OCI-LY7 (cell line): ENCODE measurements at regions not wholly inside any gene's neighbourhood (a gene's known extent, or its start where the extent isn't known, plus 50 kb on each side); places are given as distances from the start of the nearest gene placed in this dataset.

ENCODE experiments used
- EZH2phosphoT487 ChIP-seq: fragments of 200-600 bp; sonication (generic); IDR thresholded peaks from 2 replicates; pipeline ENCODE4 v1.6.1; 2018; ENCODE audit warnings: low read depth, borderline replicate concordance, mild to moderate bottlenecking, mixed run types, antibody characterized with exemption, low read length, moderate library complexity, mixed read lengths
- TF ChIP-seq, protein P1 (sequence below): fragments of 200-600 bp; sonication (generic); conservative IDR thresholded peaks from 2 replicates; pipeline ENCODE4 v1.5.1; 2014; ENCODE audit warnings: mild to moderate bottlenecking, antibody characterized with exemption, low read length, moderate library complexity, mixed read lengths

DNA sequence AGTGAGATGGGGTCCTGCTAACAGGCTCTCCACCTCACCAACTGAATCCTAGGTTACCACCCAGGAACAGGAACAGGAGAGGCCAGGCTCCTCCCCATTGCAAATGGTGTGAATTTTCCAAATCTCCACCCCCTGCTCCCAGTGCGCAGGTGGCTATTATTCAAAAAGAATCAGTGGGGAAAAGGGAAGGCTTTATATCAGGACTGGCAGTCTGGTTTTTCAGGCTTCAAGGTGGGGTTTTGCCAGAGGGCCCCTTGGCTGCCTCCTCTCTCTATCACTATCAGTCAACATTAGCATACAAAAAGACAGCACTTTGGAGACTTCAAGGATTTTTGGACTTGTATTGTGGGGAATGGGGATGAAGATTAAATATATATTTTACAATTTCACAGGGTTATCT is 1817.6 kb upstream of the C9orf72 start:
- TF ChIP-seq, protein P1, sequence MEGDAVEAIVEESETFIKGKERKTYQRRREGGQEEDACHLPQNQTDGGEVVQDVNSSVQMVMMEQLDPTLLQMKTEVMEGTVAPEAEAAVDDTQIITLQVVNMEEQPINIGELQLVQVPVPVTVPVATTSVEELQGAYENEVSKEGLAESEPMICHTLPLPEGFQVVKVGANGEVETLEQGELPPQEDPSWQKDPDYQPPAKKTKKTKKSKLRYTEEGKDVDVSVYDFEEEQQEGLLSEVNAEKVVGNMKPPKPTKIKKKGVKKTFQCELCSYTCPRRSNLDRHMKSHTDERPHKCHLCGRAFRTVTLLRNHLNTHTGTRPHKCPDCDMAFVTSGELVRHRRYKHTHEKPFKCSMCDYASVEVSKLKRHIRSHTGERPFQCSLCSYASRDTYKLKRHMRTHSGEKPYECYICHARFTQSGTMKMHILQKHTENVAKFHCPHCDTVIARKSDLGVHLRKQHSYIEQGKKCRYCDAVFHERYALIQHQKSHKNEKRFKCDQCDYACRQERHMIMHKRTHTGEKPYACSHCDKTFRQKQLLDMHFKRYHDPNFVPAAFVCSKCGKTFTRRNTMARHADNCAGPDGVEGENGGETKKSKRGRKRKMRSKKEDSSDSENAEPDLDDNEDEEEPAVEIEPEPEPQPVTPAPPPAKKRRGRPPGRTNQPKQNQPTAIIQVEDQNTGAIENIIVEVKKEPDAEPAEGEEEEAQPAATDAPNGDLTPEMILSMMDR = no peak
- TF ChIP-seq EZH2phosphoT487 = no peak
